GM04503 (cell line): ENCODE measurements at regions not wholly inside any gene's neighbourhood (a gene's known extent, or its start where the extent isn't known, plus 50 kb on each side); places are given as distances from the start of the nearest gene placed in this dataset.
A peak's percentile ranks its signal among the peaks of the same experiment; 100 is the strongest.
"Not testable (repeated sequence)": the region's sequence is repeated elsewhere in the genome, so short reads cannot be mapped to it uniquely, and the experiment has no call there.

Experiments used
- DNase-seq: peaks from one replicate; pipeline ENCODE4 v3.0.0-alpha.2; 2012; ENCODE audit warnings: low read depth

GRCh38 chr2:223467196-223467595, 135.0 kb downstream of the SCG2 start:
- DNase-seq = no peak

- DNase-seq = peak; percentile 81
These were observed 132.7 kb downstream of the SCG2 start for GRCh38 chr2:223469270-223470046.

DNA sequence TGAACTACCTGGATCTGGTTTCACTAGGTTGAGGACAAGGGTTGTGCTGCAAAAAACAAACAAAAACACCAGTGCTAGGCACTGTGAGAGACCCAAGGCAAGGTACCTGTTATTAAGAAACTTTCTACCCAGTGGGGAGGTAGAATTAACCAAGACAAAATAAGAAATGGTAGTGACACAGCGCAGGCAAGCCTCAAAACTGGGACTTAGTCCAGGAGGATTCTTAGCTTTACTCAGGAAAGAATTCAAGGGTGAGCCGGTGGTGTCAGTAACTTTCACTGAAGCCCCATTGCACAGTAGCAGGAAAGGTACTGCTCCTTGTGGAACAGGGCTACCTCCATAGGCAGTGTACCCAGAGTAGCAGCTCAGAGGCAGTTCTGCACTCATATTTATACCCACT, 131.6 kb downstream of the SCG2 start:
- no peak for DNase-seq

GRCh38 chr2:223472771-223473170, 129.4 kb downstream of the SCG2 start:
- no peak for DNase-seq

- no peak for DNase-seq
These were observed 127.3 kb downstream of the SCG2 start for GRCh38 chr2:223474893-223475292.

DNA sequence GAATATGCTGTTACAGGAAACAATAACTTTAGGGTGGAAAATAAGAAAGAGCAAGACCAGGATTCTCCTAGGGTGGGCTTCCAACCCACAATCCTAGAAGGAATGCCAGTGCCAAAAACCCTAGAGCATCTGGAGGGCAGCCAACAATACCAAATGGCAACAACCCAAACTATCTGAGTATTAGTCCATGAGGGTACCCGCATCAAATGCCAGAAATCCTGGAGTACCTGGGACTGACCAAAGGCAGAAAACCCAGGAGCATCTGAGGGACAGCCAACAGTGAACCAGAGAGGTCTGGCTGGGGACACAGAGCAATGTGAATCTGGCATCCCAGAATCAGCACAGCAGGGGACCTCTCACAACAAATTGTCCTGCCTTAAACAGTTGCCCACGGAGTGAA, 126.3 kb downstream of the SCG2 start:
- no peak for DNase-seq

- no peak for DNase-seq
These were observed 124.8 kb downstream of the SCG2 start for GRCh38 chr2:223477318-223477717.

DNA sequence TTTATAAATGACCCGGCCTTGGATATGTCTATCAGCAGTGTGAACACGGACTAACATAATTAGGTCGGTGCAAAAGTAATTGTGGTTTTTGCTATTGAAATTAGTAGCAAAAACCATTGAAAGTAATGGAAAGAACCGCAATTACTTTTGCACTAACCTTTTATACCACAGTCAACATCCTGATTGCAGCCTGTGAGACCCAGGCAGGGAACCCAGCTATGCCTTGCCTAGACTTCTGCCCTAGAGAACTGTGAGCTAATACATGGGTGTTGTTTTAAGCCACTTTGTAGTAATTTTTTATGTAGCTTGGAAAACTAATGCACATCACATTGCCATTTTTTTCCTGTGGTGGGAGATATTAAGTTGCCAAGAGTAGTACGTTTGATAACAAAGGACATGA, 120.7 kb downstream of the SCG2 start:
- no peak for DNase-seq

DNA sequence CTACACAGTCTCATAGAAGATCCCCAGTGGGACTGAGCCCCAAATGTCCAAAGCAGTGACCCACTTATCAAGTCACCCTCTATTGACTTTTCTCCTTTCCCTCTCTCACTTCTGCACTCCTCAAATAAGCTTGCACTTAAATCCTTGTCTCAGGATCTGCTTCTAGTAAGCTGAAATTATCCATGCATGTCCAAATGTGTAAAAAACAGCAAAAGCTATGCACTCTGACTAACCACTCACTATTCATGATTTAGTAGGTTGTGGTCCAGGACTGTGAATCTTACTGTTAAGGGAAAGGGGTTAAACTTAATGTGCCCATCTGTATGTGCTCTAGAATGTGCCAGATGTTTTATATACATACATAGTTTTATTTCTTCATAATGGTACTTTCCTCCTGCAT, 115.4 kb downstream of the SCG2 start:
- no peak for DNase-seq

GRCh38 chr2:223487214-223487846, 114.8 kb downstream of the SCG2 start:
- no peak for DNase-seq

- DNase-seq = no peak
These were observed 113.3 kb downstream of the SCG2 start for GRCh38 chr2:223488814-223489213.

- no peak for DNase-seq
These were observed 107.7 kb downstream of the SCG2 start for GRCh38 chr2:223494496-223494895.

DNA sequence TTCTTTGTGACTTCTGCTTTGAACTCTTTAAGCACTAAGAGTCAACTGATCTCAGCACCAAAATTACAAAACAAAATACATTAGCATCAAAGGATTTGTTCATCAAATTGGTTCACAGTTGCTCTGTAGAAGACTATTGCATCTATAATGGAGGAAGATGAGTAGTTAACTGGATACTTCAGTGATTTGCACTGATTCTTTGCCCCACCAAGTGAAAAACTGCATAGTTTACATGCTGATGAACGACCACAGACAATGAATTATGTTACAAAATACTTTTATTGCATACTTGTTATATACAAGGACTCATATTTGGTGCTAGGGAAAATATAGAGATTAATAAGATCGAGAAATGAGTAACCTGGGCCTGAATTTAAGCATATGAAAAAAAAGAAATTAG, 107.2 kb downstream of the SCG2 start:
- no peak for DNase-seq

GRCh38 chr2:223496853-223497252, 105.3 kb downstream of the SCG2 start:
- DNase-seq = not testable (repeated sequence)

DNA sequence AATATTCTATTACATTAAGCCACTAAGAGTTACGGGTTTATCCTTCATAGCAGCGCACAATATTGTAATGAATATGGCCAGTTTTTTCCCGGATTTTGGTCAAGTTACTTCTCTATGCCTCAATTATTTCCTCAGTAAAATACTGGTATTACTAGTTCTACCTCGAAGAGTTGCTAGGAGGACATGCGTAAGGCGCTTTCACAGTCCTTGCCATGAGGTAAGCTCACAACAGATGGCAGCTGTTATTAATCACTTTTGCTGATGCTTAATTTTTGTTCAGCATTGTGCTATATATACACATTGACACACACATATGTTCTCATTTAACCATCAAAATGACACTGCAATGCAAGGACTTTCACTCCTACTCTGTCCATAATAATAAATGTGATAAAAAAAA, 101.5 kb downstream of the SCG2 start:
- no peak for DNase-seq

GRCh38 chr2:223501641-223502040, 100.5 kb downstream of the SCG2 start:
- no peak for DNase-seq

GRCh38 chr2:223503746-223504145, 98.4 kb downstream of the SCG2 start:
- no peak for DNase-seq

DNA sequence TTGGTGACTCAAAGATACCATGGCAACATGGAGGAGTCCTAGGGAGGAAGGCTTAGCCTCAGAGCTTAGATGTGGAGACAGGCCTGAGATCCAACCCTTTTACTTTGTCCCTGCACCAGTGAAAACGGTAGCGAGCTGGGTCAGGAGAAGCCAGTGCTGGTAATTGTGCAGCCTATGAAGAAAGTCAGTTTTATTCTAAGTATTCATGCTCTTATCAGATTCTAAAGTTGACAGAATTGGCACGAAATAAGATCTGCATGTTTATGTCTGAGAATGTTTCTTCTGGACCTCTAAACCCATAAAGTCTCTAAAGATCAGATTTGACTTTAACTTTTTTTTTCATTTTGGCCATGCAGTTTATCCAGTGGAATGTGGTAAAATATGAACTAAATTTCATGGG, 93.8 kb downstream of the SCG2 start:
- no peak for DNase-seq

DNA sequence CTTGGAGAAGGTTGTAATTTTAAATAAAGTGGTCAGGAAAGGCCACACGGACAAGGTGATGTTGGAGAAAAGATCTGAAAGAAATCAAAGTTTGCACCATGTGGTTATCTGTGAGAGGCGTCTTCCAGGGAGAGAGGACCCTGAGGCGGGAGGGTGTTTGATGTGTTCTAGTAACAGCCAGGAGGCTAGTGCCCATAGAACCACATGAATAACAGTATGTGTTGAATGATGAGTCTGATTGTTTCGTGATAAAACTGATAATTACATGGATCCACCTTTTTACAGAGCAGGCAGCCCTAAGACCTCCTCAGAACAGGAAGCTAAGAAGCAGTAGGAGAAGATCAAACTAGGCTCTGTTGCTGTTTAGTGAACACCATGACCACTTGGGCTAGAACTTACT, 91.4 kb downstream of the SCG2 start:
- DNase-seq = no peak

GRCh38 chr2:223511168-223511567, 91.0 kb downstream of the SCG2 start:
- DNase-seq = no peak

GRCh38 chr2:223513771-223514455, 88.2 kb downstream of the SCG2 start:
- no peak for DNase-seq

DNA sequence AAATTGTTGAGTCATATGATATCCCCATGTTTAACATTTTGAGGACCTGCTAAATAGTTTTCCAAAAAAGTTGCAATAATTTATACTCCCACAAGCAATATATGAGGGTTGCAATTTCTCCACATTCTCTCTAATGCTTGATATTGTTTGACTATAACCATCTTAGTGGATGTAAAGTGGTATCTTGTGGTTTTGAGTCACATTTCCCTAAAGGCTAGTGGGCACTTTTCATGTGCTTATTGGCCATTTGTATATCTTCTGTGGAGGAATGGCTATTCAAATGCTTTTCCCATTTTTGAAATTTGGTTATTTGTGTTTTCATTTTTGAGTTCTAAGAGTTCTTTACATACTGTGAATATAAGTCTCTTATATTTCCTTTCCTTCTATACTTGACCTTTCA, 82.7 kb downstream of the SCG2 start:
- no peak for DNase-seq

DNA sequence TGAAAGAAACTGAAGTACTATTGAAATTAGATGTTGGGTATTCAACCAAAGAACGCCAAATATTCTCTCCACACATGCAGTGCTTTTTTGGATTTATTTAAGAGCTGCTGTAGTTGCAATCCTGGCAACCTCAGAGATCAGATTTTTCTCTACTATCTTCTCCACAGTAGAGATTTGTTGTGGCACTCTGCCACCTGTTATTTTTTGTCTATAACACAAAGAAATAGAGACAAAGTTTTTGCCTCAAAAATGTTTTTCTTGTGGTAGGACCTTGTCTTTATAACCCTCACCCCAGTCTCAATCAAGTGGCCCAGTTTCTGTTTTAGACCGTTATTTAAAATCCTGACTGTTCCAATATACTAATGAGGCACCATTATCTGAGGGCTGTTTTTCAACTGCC, 79.4 kb downstream of the SCG2 start:
- no peak for DNase-seq
